Middle frontal gyrus (tissue), 1 donor: ENCODE measurements at regions not wholly inside any gene's neighbourhood (a gene's known extent, or its start where the extent isn't known, plus 50 kb on each side); places are given as distances from the start of the nearest gene placed in this dataset.

ENCODE experiments used
- DNase-seq: peaks from one replicate; pipeline ENCODE4 v3.0.0-alpha.2; 2015; ENCODE audit warnings: low spot score; ENCODE audit errors: extremely low spot score

DNA sequence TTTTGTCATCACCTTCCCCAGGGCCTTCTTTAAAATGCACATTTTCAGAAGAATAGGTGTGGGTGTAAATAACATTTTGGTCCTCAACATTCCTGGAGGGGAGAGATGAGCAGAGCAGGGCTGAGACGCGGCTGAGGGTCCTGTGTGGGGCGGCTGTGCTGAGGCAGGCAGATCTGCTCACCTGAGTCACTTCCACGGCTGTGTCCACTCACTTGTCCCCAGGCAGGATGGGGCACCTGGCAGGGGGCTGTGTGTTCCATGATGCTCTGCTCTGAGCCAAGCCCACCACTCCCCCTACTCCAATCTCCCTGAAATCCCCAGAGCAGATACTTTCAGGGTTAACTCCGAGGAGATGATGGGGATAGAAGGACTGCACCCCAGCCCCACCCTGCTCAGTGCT is 93.8 kb downstream of the GLRX3 start:
- no peak for DNase-seq

GRCh38 chr10:130230611-130231010 is 94.4 kb downstream of the GLRX3 start:
- DNase-seq: no peak

- no peak for DNase-seq
Measured at GRCh38 chr10:130231251-130231741, 95.1 kb downstream of the GLRX3 start.

DNA sequence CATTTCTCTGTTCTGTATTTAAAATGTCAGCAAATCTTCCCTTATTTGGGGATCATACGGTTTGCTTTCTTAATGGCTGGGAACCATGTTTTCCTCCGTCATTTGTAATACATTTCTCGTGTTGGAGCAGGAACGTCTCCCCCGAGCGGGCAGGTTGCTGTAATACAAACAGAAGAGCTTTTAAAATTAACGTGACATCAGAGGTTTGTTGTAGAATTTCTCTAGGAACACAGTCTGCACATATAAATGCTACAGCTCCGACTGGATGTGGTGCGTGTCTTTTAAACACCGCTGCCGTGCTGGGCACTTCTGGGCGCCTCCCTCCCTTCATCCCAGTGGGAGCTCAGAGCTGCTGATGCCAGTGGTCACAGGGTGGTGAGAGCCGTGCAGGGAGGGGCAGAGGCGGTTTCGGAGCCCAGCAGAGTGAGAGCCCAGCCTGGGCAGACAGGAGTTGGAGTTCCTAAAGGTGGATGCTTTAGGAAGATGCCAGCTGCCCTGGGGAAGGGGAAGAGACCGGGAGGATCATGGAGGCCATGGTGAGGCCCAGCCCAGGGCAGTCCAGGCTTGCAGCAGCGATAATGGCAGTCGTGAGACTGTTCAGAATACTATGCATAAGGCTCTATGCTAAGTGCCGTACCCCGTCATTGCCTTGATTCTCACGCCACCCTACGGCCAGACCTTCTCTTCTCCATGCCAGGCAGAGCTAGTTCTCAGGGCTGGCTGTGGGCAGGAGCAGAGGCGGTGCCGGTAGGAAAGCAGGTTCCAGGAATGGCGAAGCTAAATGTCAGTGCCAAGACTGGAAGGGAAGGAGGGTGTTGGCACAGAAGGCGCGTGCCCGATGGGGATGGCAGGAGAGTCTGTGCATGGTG is 96.2 kb downstream of the GLRX3 start:
- no peak for DNase-seq

GRCh38 chr10:130233035-130233360 is 96.8 kb downstream of the GLRX3 start:
- no peak for DNase-seq

DNA sequence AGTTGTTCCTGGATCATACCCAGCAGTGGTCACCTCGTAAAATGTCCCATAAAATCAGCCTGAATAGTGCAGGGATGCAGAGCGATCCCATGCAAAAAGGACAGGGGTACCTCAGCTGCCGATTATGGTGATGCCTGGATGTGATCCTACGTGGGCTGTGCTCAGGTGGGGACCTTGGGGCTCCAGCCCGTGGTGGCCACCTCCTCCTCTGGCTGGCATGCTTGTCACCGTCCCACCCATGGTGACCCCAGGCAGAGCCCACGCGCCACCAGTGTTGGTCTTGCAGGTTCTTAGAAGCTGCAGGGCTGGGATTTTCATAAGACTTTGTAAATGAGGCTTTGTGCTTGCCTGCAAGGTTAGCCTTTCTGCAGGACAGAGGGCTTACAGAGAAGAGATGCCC is 97.2 kb downstream of the GLRX3 start:
- no peak for DNase-seq

DNA sequence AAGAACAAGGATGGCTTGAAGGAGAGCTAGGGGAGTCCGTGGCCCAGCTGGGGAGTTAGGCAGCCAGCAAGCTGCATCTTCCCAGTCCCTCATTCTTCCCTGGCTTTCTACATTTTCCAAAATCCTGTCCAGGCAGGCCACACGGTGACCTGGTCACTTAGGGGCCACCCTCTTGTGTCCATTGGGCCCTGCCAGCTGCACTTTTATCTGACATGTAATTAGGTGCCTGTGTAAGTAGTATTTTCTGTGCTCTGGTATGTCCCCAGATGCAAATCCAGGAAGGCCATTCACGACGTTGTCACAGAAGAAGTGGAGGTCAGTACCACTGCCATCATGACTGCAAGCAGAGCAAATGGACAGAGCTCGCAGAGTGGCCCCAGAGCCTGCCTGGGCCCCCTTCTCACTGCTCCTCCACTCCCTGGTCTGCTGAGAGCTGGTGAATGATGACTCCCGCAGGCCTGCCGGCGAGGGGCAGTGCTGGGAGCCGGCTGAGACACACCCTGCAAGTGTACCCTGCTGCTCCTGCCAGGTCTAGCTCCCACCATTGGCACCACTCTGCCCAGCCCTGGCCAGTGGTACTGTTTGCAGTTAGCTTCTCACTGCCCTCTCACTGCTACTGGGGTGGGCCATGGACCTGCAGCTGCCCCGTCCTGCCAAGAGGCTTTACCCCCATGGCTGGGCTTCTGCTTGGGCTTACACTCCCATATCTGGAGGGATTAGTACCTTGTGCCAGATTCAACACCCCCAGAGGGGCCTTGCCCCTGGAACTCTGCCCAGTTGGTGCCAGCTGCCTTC is 98.2 kb downstream of the GLRX3 start:
- no peak for DNase-seq

DNA sequence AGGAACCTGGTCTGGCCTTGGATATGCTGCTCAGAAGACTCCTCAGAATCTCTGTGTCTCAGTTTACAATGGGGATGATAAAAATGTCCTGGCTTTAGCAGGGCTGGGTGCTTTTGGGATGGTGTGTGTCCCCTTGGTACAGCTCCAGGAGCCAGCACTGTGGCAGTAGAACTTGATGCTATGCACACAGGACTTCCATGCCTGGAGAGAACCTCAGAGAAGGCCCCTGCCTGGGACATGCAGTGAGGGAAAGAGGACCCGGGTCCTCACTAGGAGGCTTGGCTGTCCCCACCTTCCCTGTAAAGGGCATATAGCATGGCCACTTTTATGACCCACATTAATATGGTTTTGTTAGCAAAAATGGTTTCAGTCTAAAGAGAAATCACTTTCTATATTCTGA is 100.5 kb downstream of the GLRX3 start:
- DNase-seq: no peak

DNA sequence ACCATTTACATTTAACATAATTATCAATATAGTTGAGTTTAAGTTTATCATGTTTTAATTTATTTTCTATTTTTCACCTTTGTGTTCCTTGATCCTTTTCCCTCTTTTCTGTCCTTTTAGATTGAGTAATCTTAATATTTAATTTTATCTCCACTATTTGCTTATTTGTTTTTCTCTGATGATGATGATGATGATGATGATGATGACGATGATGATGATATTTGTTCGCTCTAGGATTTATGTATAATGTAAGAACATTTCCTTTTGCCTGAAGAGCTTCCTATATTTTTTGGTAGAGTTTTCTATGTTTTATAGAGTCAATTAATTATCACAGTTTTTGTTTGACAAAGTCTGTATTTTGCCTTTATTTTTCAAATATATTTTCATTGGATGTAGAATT is 104.2 kb downstream of the GLRX3 start:
- no peak for DNase-seq

DNA sequence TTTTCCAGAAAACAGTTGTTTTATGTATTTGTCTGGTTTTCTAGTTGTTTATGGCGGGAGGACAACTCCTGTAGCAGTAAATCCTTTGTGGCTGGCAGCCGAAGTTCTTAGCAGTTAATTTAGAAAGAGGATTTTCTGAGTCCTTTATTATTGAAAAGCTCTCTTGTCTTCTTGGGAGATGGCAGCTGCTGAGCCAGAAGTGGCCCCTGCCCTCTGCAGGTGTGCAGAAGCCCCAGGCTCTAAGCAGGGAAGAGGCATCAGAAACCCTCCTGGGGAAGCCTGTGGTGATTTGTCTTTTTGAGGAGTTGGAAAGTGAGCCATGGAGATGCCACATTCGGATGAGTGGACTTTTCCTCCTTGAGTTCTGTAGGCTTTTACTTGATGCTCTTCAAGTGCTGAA is 106.3 kb downstream of the GLRX3 start:
- DNase-seq: no peak

DNA sequence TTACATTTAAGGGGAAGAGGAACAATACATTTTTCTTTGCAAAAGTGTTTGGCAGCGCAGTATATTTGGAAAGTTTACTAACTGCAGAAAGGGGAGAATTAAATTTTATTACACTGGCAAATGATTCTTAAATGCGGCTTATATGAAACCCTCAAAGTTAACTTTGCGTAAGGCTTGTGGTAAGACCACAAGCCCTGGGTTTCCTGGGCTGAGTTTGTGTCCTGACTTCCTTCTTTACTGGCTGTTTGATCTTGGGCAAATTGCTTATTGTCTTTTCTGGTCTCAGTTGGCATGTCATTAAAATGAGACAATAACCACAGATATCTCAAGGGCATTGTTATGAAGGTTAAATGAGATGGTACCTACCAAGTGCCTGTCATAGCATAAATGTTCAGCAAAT is 106.8 kb downstream of the GLRX3 start:
- DNase-seq: no peak

DNA sequence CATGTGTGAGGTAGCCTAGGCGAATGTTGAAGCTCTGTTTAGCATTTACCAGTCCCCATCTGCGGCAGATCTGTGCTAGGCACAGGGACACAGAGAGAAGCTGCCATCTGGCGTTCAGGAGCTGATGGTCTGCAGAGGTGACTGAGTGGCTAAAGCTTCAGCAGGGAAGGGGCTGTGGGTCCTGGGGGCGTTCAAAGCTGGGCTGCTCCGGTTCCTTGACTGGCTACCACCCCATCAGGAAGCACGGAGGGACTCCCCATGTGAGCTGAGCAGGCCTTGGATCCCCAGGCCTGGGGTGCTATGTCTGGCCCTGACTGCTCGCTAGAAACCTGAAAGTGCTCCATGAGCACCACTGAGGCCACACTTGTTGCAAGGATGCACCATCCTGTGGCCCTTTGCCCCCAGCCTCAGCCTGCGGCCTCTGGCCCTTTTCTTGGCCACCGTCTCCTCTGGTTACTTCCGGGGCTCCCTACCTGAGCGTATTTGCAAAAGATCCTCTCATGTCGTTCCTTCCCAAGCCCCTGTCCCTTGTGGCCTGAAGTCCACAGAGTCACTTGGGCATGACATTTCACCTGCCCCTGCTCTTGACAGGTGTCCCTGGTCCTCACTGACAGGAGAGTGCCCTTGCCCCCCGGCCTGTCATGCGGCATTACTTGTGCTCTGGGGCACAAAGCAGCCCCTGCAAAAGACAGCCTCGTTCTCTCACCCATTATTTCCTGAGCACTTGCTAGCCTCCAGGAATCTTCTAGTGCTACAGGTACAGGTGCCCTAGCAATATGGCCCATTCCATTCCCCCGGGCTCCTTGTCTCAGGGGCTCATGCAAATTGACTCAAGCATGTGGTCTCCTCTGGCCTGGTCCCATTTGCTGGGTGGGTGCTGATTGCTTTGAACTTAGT is 108.1 kb downstream of the GLRX3 start:
- no peak for DNase-seq

DNA sequence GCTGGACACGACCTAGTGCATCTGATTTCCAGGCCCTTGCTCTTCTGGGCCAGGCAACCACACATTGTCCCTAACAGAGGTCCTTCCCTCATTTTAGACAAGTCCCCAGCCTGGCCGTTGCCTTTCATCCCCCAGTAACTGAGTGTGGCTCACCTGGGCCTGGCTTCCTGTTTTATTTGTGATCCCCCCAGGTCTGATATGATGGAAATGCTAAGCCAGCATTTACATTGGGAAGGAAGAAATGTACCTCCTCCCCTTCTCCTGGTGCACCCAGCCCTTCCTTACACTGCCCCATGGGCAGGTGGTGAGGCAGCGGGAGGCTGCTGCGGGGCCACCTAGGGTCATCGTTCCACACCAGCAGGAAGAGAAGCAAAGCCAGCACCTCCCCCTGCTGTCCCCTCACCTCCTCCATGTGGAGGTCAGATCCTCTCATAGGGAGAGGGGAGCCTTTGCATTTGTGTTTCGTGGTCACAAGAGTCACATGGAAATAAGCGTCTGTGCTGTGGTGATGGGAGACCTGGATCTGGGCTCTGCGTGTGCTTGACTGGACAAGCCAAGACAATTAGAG is 108.8 kb downstream of the GLRX3 start:
- DNase-seq: no peak

DNA sequence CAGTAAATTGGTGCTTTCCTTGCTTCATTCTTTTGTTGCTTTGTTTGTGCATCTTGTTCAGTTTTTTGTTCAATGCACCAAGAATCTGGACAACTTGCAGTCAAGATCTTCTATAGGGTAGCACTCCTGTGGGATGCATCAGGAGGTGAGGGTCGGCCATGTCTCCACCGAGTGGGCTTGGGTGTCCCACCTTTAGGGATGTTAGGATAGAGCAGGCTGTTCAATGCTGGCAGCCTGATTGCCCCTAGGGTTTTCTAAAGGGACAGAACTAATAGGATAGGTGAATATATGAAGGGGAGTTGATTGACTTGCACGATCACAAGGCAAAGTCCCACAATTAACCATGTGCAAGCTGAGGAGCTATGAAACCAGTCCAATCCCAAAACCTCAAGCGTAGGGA is 109.9 kb downstream of the GLRX3 start:
- no peak for DNase-seq

DNA sequence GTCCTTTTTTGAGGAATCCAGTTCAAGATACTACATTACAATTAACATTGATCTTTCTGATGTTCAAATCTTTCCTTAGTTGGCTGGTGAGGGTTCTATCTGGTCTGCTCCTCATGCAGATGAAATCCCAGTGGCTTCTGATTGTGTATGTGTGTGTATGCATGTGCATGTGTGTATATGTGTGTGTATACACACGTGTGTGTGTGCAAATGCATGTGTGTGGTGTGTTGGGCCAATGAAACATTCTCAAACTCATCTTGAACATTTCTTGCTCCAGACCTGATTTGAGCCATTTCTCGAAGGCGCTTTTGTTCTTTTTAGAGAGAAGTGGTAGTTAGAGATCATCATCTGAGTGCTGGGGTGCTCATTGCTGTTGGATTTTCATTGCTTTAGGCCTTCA is 113.9 kb downstream of the GLRX3 start:
- no peak for DNase-seq

GRCh38 chr10:130251766-130252165 is 115.6 kb downstream of the GLRX3 start:
- DNase-seq: no peak

DNA sequence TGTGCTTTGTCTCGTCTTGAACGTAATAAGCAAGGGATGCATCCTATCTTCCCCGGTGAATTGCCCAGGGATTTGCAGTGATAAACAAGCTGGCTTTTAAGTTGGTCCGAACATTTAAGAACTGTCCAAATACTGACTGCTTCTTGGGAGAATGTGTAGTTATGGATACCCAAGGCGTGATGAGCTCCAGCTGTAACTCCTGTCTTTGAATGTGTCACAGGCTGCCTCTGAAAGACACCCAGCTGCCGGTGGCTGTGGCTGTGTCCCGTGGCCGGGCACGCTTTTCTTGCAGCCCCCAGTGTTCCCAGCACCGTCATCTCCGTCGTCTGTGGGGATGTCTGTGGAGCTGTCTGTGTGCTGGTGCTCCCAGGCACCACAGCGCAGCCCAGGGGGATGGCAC is 118.1 kb downstream of the GLRX3 start:
- no peak for DNase-seq

GRCh38 chr10:130254662-130255061 is 118.5 kb downstream of the GLRX3 start:
- no peak for DNase-seq

DNA sequence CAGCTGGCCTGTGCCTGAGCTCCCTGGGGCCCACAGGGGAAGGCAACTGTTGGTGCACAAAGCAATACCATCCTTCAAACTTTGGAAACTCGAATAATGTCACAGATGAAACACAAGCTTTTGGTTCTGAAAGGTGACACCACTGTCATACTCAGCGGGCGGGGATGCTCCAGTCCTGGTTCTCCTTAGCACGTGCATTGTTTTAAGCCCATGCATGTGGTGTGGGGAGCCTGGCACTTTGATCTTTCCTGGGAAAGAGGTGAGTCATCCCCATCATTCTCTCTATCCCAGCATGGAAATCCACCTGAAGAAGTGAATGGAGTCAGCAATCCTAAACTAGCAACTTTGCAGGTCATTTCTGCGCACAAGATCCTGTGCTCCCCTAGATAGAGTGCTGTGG is 119.6 kb downstream of the GLRX3 start:
- DNase-seq: no peak

DNA sequence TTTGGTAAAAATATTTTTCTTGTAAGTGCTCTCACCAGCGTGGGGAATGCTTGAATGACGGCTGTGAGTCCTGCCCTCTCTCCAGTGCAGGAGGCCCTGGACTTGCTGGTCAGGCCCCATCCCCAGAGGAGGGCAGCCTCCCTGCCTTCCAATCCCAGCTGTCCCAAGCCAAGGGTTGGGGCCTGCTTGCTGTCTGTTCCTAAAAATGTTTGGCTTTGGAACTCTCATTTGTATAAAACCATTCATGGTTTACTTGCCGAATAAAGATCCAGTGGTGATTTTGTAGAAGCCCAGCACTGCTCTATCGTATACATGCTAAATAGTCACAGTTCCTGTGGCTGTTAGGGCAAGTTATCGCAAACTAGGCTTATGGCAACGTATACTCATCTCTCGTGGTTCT is 121.7 kb downstream of the GLRX3 start:
- DNase-seq: no peak

GRCh38 chr10:130259380-130259779 is 123.2 kb downstream of the GLRX3 start:
- no peak for DNase-seq
